MM.1S (cell line): ENCODE measurements at regions not wholly inside any gene's neighbourhood (a gene's known extent, or its start where the extent isn't known, plus 50 kb on each side); places are given as distances from the start of the nearest gene placed in this dataset.

ENCODE experiments used
- DNase-seq: peaks from one replicate; pipeline ENCODE4 v3.0.0-alpha.2; 2015
- H2AFZ ChIP-seq: fragments of 300-600 bp; sonication (generic); 2 replicates; pipeline ENCODE4 v1.6.0; 2016; ENCODE audit warnings: antibody characterized with exemption, low read length
- H3F3A ChIP-seq: fragments of 300-600 bp; sonication (generic); 2 replicates; pipeline ENCODE4 v1.6.1; 2016; ENCODE audit warnings: mild to moderate bottlenecking, antibody characterized with exemption, low read length, moderate library complexity, mixed read lengths; ENCODE audit not compliant: insufficient read depth
- H3K27ac ChIP-seq: fragments of 300-600 bp; sonication (generic); 2 replicates; pipeline ENCODE4 v1.5.1; 2016; ENCODE audit warnings: mild to moderate bottlenecking, low read length
- H3K27me3 ChIP-seq: fragments of 300-600 bp; sonication (generic); replicated peaks from 2 replicates; pipeline ENCODE4 v1.6.0; 2016; ENCODE audit warnings: low read length; ENCODE audit not compliant: insufficient read depth
- H3K36me3 ChIP-seq: fragments of 300-600 bp; sonication (generic); replicated peaks from 2 replicates; pipeline ENCODE4 v1.6.1; 2016; ENCODE audit warnings: mild to moderate bottlenecking, low read length, mixed read lengths; ENCODE audit not compliant: insufficient read depth
- H3K4me1 ChIP-seq: fragments of 300-600 bp; sonication (generic); 2 replicates; pipeline ENCODE4 v1.6.1; 2016; ENCODE audit warnings: low read length, mixed read lengths
- H3K4me2 ChIP-seq: fragments of 300-600 bp; sonication (generic); 2 replicates; pipeline ENCODE4 v1.6.0; 2016; ENCODE audit warnings: low read depth, low read length
- H3K4me3 ChIP-seq: fragments of 300-600 bp; sonication (generic); 2 replicates; pipeline ENCODE4 v1.5.1; 2016; ENCODE audit warnings: low read length, mixed read lengths
- H3K79me2 ChIP-seq: fragments of 300-600 bp; sonication (generic); 2 replicates; pipeline ENCODE4 v1.6.1; 2016; ENCODE audit warnings: mixed run types, low read length, mixed read lengths
- H3K9ac ChIP-seq: fragments of 300-600 bp; sonication (generic); 2 replicates; pipeline ENCODE4 v1.6.1; 2016; ENCODE audit warnings: low read length, mixed read lengths
- H3K9me2 ChIP-seq: fragments of 300-600 bp; sonication (generic); replicated peaks from 2 replicates; pipeline ENCODE4 v1.6.1; 2016; ENCODE audit warnings: mild to moderate bottlenecking, low read length, mixed read lengths; ENCODE audit not compliant: insufficient read depth
- H3K9me3 ChIP-seq: fragments of 300-600 bp; sonication (generic); replicated peaks from 2 replicates; pipeline ENCODE4 v1.6.1; 2016; ENCODE audit warnings: mild to moderate bottlenecking, low read length, mixed read lengths; ENCODE audit not compliant: insufficient read depth
- H4K20me1 ChIP-seq: fragments of 300-600 bp; sonication (generic); 2 replicates; pipeline ENCODE4 v1.6.1; 2016; ENCODE audit warnings: mild to moderate bottlenecking, low read length, moderate library complexity, mixed read lengths; ENCODE audit not compliant: insufficient read depth
- CTCF ChIP-seq: fragments of 300-600 bp; sonication (generic); IDR thresholded peaks from 2 replicates; pipeline ENCODE4 v1.5.1; 2016; ENCODE audit warnings: antibody characterized with exemption, low read length, mixed read lengths
- EZH2 ChIP-seq: fragments of 300-600 bp; sonication (generic); optimal IDR thresholded peaks from 2 replicates; pipeline ENCODE3; 2017; ENCODE audit warnings: low read depth, mild to moderate bottlenecking, antibody characterized with exemption, low read length, mixed read lengths
- EZH2phosphoT487 ChIP-seq: fragments of 300-600 bp; sonication (generic); IDR thresholded peaks from 2 replicates; pipeline ENCODE4 v1.6.1; 2018; ENCODE audit warnings: antibody characterized with exemption, low read length

- Histone ChIP-seq H3K4me1 (no peaks in the 10 kb centered on the region), H3K9me3 (no peaks in the 10 kb centered on the region), H3K36me3 (no peaks in the 10 kb centered on the region), H3K9ac (no peak overlapping the region), H3K79me2 (no peaks in the 10 kb centered on the region), H3K9me2 (no peaks in the 10 kb centered on the region), H3F3A (no peaks in the 10 kb centered on the region), H2AFZ (no peak overlapping the region), H3K27me3 (no peaks in the 10 kb centered on the region), H3K4me3 (no peak overlapping the region), H4K20me1 (no peaks in the 10 kb centered on the region), H3K4me2 (no peak overlapping the region), H3K27ac (no peak overlapping the region)
- TF ChIP-seq EZH2 = no peak
- TF ChIP-seq CTCF = no peak
- no peak for TF ChIP-seq EZH2phosphoT487
- DNase-seq = no peak
Observed at GRCh38 chr2:11009176-11009575, 97.4 kb downstream of the KCNF1 start.

- no peak overlapping the region for H3K4me2 ChIP-seq
- no peaks in the 10 kb centered on the region for H3K4me1 ChIP-seq
- H3K4me3 ChIP-seq = no peak overlapping the region
- no peak overlapping the region for H3K27ac ChIP-seq
- no peaks in the 10 kb centered on the region for H3K27me3 ChIP-seq
- H3K9ac ChIP-seq = no peak overlapping the region
- H3K9me3 ChIP-seq = no peaks in the 10 kb centered on the region
- H2AFZ ChIP-seq = no peak overlapping the region
- no peaks in the 10 kb centered on the region for H3K79me2 ChIP-seq
- no peaks in the 10 kb centered on the region for H3F3A ChIP-seq
- no peak for TF ChIP-seq EZH2
- no peak for TF ChIP-seq EZH2phosphoT487
- TF ChIP-seq CTCF = no peak
- no peaks in the 10 kb centered on the region for H3K36me3 ChIP-seq
- H3K9me2 ChIP-seq = no peaks in the 10 kb centered on the region
- DNase-seq = no peak
- H4K20me1 ChIP-seq = no peaks in the 10 kb centered on the region
Observed at GRCh38 chr2:11009891-11010290, 98.2 kb downstream of the KCNF1 start.

- H3K9me2 ChIP-seq = no peaks in the 10 kb centered on the region
- H3K27me3 ChIP-seq = no peaks in the 10 kb centered on the region
- no peaks in the 10 kb centered on the region for H3K9me3 ChIP-seq
- no peak overlapping the region for H3K4me2 ChIP-seq
- H3K36me3 ChIP-seq = no peaks in the 10 kb centered on the region
- no peak overlapping the region for H3K27ac ChIP-seq
- H3K79me2 ChIP-seq = no peaks in the 10 kb centered on the region
- TF ChIP-seq EZH2 (no peak), CTCF (no peak), EZH2phosphoT487 (no peak)
- no peak for DNase-seq
- H2AFZ ChIP-seq = no peak overlapping the region
- H4K20me1 ChIP-seq = no peaks in the 10 kb centered on the region
- H3K4me3 ChIP-seq = no peak overlapping the region
- H3F3A ChIP-seq = no peaks in the 10 kb centered on the region
- H3K9ac ChIP-seq = no peak overlapping the region
- H3K4me1 ChIP-seq = no peaks in the 10 kb centered on the region
Observed at GRCh38 chr2:11011359-11011758, 99.6 kb downstream of the KCNF1 start.
